ENCODE measurements at regions not wholly inside any gene's neighbourhood (a gene's known extent, or its start where the extent isn't known, plus 50 kb on each side); places are given as distances from the start of the nearest gene placed in this dataset.
"Not testable (repeated sequence)": the region's sequence is repeated elsewhere in the genome, so short reads cannot be mapped to it uniquely, and the experiment has no call there.

GRCh38 chr12:131231032-131231980 lies 277.6 kb downstream of the ADGRD1 start:
- H3K9ac ChIP-seq (ENCODE audit: low read depth, low read length): no peak overlapping the region

GRCh38 chr12:131232036-131232435 lies 278.3 kb downstream of the ADGRD1 start:
- no peak overlapping the region for H3K27ac ChIP-seq (ENCODE audit: low read depth, low read length)
- H3K36me3 ChIP-seq (ENCODE audit: control insufficient read depth, insufficient read depth, low read length): no peaks in the 10 kb centered on the region
- H3K4me3 ChIP-seq (ENCODE audit: low read depth, low read length): no peak overlapping the region
- no peaks in the 10 kb centered on the region for H3K27me3 ChIP-seq (ENCODE audit: control insufficient read depth, insufficient read depth, low read length)
- H3K9me3 ChIP-seq (ENCODE audit: control insufficient read depth, insufficient read depth, low read length): no peaks in the 10 kb centered on the region; the same call in 1 of the 2 replicates
- peaks cover 16% of the 10 kb centered on the region for H3K4me1 ChIP-seq (ENCODE audit: control insufficient read depth, insufficient read depth, low read length)
- H3K9ac ChIP-seq (ENCODE audit: low read depth, low read length): no peak overlapping the region

More at GRCh38 chr12:131231032-131231980, 277.6 kb downstream of the ADGRD1 start:
- H3K4me3 ChIP-seq (ENCODE audit: low read depth, low read length): no peak overlapping the region
- no peaks in the 10 kb centered on the region for H3K27me3 ChIP-seq (ENCODE audit: control insufficient read depth, insufficient read depth, low read length)
- no peaks in the 10 kb centered on the region for H3K36me3 ChIP-seq (ENCODE audit: control insufficient read depth, insufficient read depth, low read length)
- H3K27ac ChIP-seq (ENCODE audit: low read depth, low read length): no peak overlapping the region
- H3K9me3 ChIP-seq (ENCODE audit: control insufficient read depth, insufficient read depth, low read length): no peaks in the 10 kb centered on the region; the same call in 1 of the 2 replicates
- peaks cover 16% of the 10 kb centered on the region for H3K4me1 ChIP-seq (ENCODE audit: control insufficient read depth, insufficient read depth, low read length)

GRCh38 chr12:131232872-131233271 lies 279.2 kb downstream of the ADGRD1 start:
- peaks cover 16% of the 10 kb centered on the region for H3K4me1 ChIP-seq (ENCODE audit: control insufficient read depth, insufficient read depth, low read length)
- not testable (repeated sequence) for H3K4me3 ChIP-seq (ENCODE audit: low read depth, low read length); H3K27ac ChIP-seq (ENCODE audit: low read depth, low read length); H3K9me3 ChIP-seq (ENCODE audit: control insufficient read depth, insufficient read depth, low read length); H3K9ac ChIP-seq (ENCODE audit: low read depth, low read length); H3K27me3 ChIP-seq (ENCODE audit: control insufficient read depth, insufficient read depth, low read length); H3K36me3 ChIP-seq (ENCODE audit: control insufficient read depth, insufficient read depth, low read length)

- H3K9ac ChIP-seq (ENCODE audit: low read depth, low read length); H3K27ac ChIP-seq (ENCODE audit: low read depth, low read length); H3K36me3 ChIP-seq (ENCODE audit: control insufficient read depth, insufficient read depth, low read length); H3K9me3 ChIP-seq (ENCODE audit: control insufficient read depth, insufficient read depth, low read length); H3K27me3 ChIP-seq (ENCODE audit: control insufficient read depth, insufficient read depth, low read length); H3K4me3 ChIP-seq (ENCODE audit: low read depth, low read length): not testable (repeated sequence)
- H3K4me1 ChIP-seq (ENCODE audit: control insufficient read depth, insufficient read depth, low read length): peaks cover 15% of the 10 kb centered on the region
These were observed 280.4 kb downstream of the ADGRD1 start for GRCh38 chr12:131233850-131234789.

- H3K36me3 ChIP-seq (ENCODE audit: control insufficient read depth, insufficient read depth, low read length); H3K4me1 ChIP-seq (ENCODE audit: control insufficient read depth, insufficient read depth, low read length); H3K4me3 ChIP-seq (ENCODE audit: low read depth, low read length); H3K9ac ChIP-seq (ENCODE audit: low read depth, low read length); H3K27ac ChIP-seq (ENCODE audit: low read depth, low read length); H3K27me3 ChIP-seq (ENCODE audit: control insufficient read depth, insufficient read depth, low read length); H3K9me3 ChIP-seq (ENCODE audit: control insufficient read depth, insufficient read depth, low read length): not testable (repeated sequence)
These were observed 281.1 kb downstream of the ADGRD1 start for GRCh38 chr12:131234841-131235271.

GRCh38 chr12:131235871-131236271 lies 282.2 kb downstream of the ADGRD1 start:
- H3K27ac ChIP-seq (ENCODE audit: low read depth, low read length): no peak overlapping the region
- no peak overlapping the region for H3K4me3 ChIP-seq (ENCODE audit: low read depth, low read length)
- H3K4me1 ChIP-seq (ENCODE audit: control insufficient read depth, insufficient read depth, low read length): no peaks in the 10 kb centered on the region
- H3K9ac ChIP-seq (ENCODE audit: low read depth, low read length): no peak overlapping the region
- H3K27me3 ChIP-seq (ENCODE audit: control insufficient read depth, insufficient read depth, low read length): no peaks in the 10 kb centered on the region
- no peaks in the 10 kb centered on the region for H3K36me3 ChIP-seq (ENCODE audit: control insufficient read depth, insufficient read depth, low read length)
- no peaks in the 10 kb centered on the region; the same call in 1 of the 2 replicates for H3K9me3 ChIP-seq (ENCODE audit: control insufficient read depth, insufficient read depth, low read length)

- no peaks in the 10 kb centered on the region for H3K4me1 ChIP-seq (ENCODE audit: control insufficient read depth, insufficient read depth, low read length)
- H3K27me3 ChIP-seq (ENCODE audit: control insufficient read depth, insufficient read depth, low read length): no peaks in the 10 kb centered on the region
- H3K9me3 ChIP-seq (ENCODE audit: control insufficient read depth, insufficient read depth, low read length): peaks cover 16% of the 10 kb centered on the region; the same call in 1 of the 2 replicates
- H3K36me3 ChIP-seq (ENCODE audit: control insufficient read depth, insufficient read depth, low read length): no peaks in the 10 kb centered on the region
- no peak overlapping the region for H3K9ac ChIP-seq (ENCODE audit: low read depth, low read length)
- H3K4me3 ChIP-seq (ENCODE audit: low read depth, low read length): no peak overlapping the region
- H3K27ac ChIP-seq (ENCODE audit: low read depth, low read length): no peak overlapping the region
These were observed 285.8 kb downstream of the ADGRD1 start for GRCh38 chr12:131239384-131240094.

GRCh38 chr12:131241517-131241916 lies 287.8 kb downstream of the ADGRD1 start:
- Histone ChIP-seq H3K9me3 (ENCODE audit: control insufficient read depth, insufficient read depth, low read length) (peaks cover 16% of the 10 kb centered on the region; the same call in 1 of the 2 replicates), H3K27ac (ENCODE audit: low read depth, low read length) (no peak overlapping the region), H3K9ac (ENCODE audit: low read depth, low read length) (no peak overlapping the region), H3K4me3 (ENCODE audit: low read depth, low read length) (no peak overlapping the region), H3K36me3 (ENCODE audit: control insufficient read depth, insufficient read depth, low read length) (no peaks in the 10 kb centered on the region), H3K4me1 (ENCODE audit: control insufficient read depth, insufficient read depth, low read length) (no peaks in the 10 kb centered on the region), H3K27me3 (ENCODE audit: control insufficient read depth, insufficient read depth, low read length) (no peaks in the 10 kb centered on the region)

- H3K9ac ChIP-seq (ENCODE audit: low read depth, low read length): no peak overlapping the region
- no peak overlapping the region for H3K4me3 ChIP-seq (ENCODE audit: low read depth, low read length)
- H3K4me1 ChIP-seq (ENCODE audit: control insufficient read depth, insufficient read depth, low read length): no peaks in the 10 kb centered on the region
- no peaks in the 10 kb centered on the region for H3K36me3 ChIP-seq (ENCODE audit: control insufficient read depth, insufficient read depth, low read length)
- H3K27ac ChIP-seq (ENCODE audit: low read depth, low read length): no peak overlapping the region
- no peaks in the 10 kb centered on the region for H3K27me3 ChIP-seq (ENCODE audit: control insufficient read depth, insufficient read depth, low read length)
- peaks cover 16% of the 10 kb centered on the region; the same call in 1 of the 2 replicates for H3K9me3 ChIP-seq (ENCODE audit: control insufficient read depth, insufficient read depth, low read length)
These were observed 289.2 kb downstream of the ADGRD1 start for GRCh38 chr12:131242741-131243496.

- H3K27ac ChIP-seq (ENCODE audit: low read depth, low read length); H3K27me3 ChIP-seq (ENCODE audit: control insufficient read depth, insufficient read depth, low read length): not testable (repeated sequence)
These were observed 290.5 kb downstream of the ADGRD1 start for GRCh38 chr12:131244157-131244688.

More at GRCh38 chr12:131244157-131244688, 290.5 kb downstream of the ADGRD1 start:
- not testable (repeated sequence) for H3K4me1 ChIP-seq (ENCODE audit: control insufficient read depth, insufficient read depth, low read length); H3K9ac ChIP-seq (ENCODE audit: low read depth, low read length); H3K36me3 ChIP-seq (ENCODE audit: control insufficient read depth, insufficient read depth, low read length); H3K4me3 ChIP-seq (ENCODE audit: low read depth, low read length)
- H3K9me3 ChIP-seq (ENCODE audit: control insufficient read depth, insufficient read depth, low read length): peaks cover 16% of the 10 kb centered on the region; the same call in 1 of the 2 replicates

All from HUES48 (cell line).